ENCODE measurements at regions not wholly inside any gene's neighbourhood (a gene's known extent, or its start where the extent isn't known, plus 50 kb on each side); places are given as distances from the start of the nearest gene placed in this dataset.
"Not testable (repeated sequence)": the region's sequence is repeated elsewhere in the genome, so short reads cannot be mapped to it uniquely, and the experiment has no call there.

GRCh38 chr13:105684216-105684615, 851.2 kb downstream of the EFNB2 start:
- DNase-seq (ENCODE audit: low read depth, low spot score): no peak
- in situ Hi-C loops (cut with HindIII; ENCODE audit: low sequenced_read_pairs): no loop called here
- TF ChIP-seq, protein P1, sequence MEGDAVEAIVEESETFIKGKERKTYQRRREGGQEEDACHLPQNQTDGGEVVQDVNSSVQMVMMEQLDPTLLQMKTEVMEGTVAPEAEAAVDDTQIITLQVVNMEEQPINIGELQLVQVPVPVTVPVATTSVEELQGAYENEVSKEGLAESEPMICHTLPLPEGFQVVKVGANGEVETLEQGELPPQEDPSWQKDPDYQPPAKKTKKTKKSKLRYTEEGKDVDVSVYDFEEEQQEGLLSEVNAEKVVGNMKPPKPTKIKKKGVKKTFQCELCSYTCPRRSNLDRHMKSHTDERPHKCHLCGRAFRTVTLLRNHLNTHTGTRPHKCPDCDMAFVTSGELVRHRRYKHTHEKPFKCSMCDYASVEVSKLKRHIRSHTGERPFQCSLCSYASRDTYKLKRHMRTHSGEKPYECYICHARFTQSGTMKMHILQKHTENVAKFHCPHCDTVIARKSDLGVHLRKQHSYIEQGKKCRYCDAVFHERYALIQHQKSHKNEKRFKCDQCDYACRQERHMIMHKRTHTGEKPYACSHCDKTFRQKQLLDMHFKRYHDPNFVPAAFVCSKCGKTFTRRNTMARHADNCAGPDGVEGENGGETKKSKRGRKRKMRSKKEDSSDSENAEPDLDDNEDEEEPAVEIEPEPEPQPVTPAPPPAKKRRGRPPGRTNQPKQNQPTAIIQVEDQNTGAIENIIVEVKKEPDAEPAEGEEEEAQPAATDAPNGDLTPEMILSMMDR (IDR thresholded peaks at IDR 0.05; ENCODE audit: low read depth, low read length): no peak
- no peak overlapping the region for H3K4me3 ChIP-seq (ENCODE audit: low read depth, low read length)

DNA sequence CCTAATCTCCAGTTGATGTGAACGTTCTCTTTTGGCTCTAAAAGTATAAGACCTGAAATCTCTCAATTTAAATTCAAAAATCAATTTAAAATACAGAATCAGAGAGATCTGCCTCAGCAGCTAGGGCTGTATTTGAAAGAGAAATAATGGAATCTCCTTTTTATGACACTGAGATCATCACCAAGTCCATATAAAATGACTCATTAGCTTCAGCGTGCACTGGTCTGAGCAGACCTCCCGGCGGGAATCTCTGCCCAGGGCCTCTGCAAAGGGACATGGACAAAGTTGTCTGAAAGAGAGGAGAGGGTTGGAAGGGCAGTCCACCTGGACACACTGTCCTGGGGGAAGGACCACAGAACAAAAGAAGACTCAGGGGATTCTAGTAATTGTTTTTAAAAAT, 855.6 kb downstream of the EFNB2 start:
- no peak for DNase-seq (ENCODE audit: low read depth, low spot score)
- in situ Hi-C loops (cut with HindIII; ENCODE audit: low sequenced_read_pairs): no loop called here
- TF ChIP-seq, protein P1 (IDR thresholded peaks at IDR 0.05; ENCODE audit: low read depth, low read length): no peak
- H3K4me3 ChIP-seq (ENCODE audit: low read depth, low read length): no peak overlapping the region

GRCh38 chr13:105678072-105678471, 857.4 kb downstream of the EFNB2 start:
- in situ Hi-C loops (cut with HindIII; ENCODE audit: low sequenced_read_pairs): no loop called here
- DNase-seq (ENCODE audit: low read depth, low spot score): no peak
- no peak overlapping the region for H3K4me3 ChIP-seq (ENCODE audit: low read depth, low read length)
- TF ChIP-seq, protein P1 (IDR thresholded peaks at IDR 0.05; ENCODE audit: low read depth, low read length): no peak

- DNase-seq (ENCODE audit: low read depth, low spot score): no peak
- in situ Hi-C loops (cut with HindIII; ENCODE audit: low sequenced_read_pairs): no loop called here
- TF ChIP-seq, protein P1 (IDR thresholded peaks at IDR 0.05; ENCODE audit: low read depth, low read length): no peak
- H3K4me3 ChIP-seq (ENCODE audit: low read depth, low read length): no peak overlapping the region
Observed at GRCh38 chr13:105672881-105673280, 862.6 kb downstream of the EFNB2 start.

DNA sequence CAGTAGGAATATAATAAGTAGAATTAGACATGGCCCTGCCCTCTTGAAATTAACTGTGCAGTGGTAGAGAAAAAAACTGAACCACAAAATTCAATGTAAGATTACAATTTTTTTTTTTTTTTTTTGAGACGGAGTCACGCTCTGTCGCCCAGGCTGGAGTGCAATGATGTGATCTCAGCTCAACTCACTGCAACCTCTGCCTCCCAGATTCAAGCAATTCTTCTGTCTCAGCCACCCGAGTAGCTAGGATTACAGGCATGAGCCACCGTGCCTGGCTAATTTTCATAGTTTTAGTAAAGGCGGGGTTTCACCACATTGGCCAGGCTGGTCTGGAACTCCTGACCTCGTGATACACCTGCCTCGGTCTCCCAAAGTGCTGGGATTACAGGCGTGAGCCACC, 864.3 kb downstream of the EFNB2 start:
- H3K4me3 ChIP-seq (ENCODE audit: low read depth, low read length); DNase-seq (ENCODE audit: low read depth, low spot score); in situ Hi-C loops (cut with HindIII; ENCODE audit: low sequenced_read_pairs): not testable (repeated sequence)

DNA sequence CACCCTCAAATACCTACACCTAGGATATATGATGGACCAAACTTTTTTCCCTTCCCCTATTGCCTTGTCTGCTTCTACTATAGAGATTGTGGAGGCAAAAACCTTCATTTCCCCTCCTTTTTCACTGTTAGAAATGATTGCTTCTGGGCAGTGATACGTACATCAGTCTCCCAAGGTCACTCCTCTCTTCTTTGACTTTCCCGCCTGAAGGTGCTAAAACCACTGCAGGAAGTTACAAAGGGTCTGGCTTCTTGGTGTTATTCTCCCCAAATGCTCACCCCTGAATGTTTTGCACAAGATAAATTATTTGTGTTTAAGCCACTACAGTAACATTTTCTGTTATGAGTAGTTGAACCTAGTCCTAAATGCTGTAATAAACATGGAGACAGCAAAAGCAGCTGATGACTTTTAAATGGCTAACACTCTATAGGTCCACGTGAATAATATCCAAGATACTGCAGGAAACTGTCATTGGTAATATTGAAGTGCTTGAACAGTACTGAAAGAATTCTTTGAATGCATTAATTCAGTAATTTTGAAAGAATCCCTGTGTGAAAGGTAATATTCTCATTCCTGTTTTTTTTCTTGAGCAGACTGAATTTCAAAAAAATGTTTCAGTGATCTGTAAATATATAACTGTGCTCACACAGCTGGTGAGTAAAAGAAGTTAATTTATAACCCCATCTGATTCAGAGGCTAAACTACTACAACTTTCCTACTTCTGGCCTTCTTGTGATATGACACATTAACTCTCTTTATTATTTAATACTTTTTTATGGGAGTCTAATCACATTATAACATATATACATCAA, 865.1 kb downstream of the EFNB2 start:
- in situ Hi-C loops (cut with HindIII; ENCODE audit: low sequenced_read_pairs): no loop called here
- no peak overlapping the region for H3K4me3 ChIP-seq (ENCODE audit: low read depth, low read length)
- TF ChIP-seq, protein P1 (IDR thresholded peaks at IDR 0.05; ENCODE audit: low read depth, low read length): no peak
- no peak for DNase-seq (ENCODE audit: low read depth, low spot score)

- in situ Hi-C loops (cut with HindIII; ENCODE audit: low sequenced_read_pairs): no loop called here
- peak; percentile 73 for DNase-seq (ENCODE audit: low read depth, low spot score)
Observed at GRCh38 chr13:105665284-105665683, 870.2 kb downstream of the EFNB2 start.

More at GRCh38 chr13:105665284-105665683, 870.2 kb downstream of the EFNB2 start:
- no peak overlapping the region for H3K4me3 ChIP-seq (ENCODE audit: low read depth, low read length)
- TF ChIP-seq, protein P1 (IDR thresholded peaks at IDR 0.05; ENCODE audit: low read depth, low read length): no peak

Measured in astrocyte of the spinal cord (primary cell).